ENCODE measurements at regions not wholly inside any gene's neighbourhood (a gene's known extent, or its start where the extent isn't known, plus 50 kb on each side); places are given as distances from the start of the nearest gene placed in this dataset.
"Not testable (repeated sequence)": the region's sequence is repeated elsewhere in the genome, so short reads cannot be mapped to it uniquely, and the experiment has no call there.

- peak; percentile 38 for DNase-seq
Observed at GRCh38 chr3:157618075-157618760, 115.0 kb upstream of the VEPH1 start.

GRCh38 chr3:157614896-157615295 lies 111.7 kb upstream of the VEPH1 start:
- DNase-seq, result no peak

- no peak for DNase-seq
Observed at GRCh38 chr3:157611536-157612076, 108.4 kb upstream of the VEPH1 start.

- DNase-seq, result no peak
Observed at GRCh38 chr3:157610876-157611535, 107.8 kb upstream of the VEPH1 start.

GRCh38 chr3:157607826-157608405 lies 104.7 kb upstream of the VEPH1 start:
- DNase-seq, result peak; percentile 45

GRCh38 chr3:157606852-157607197 lies 103.6 kb upstream of the VEPH1 start:
- DNase-seq, result no peak

- peak; percentile 10 for DNase-seq
Observed at GRCh38 chr3:157606011-157606851, 103.0 kb upstream of the VEPH1 start.

- no peak for DNase-seq
Observed at GRCh38 chr3:157605356-157605755, 102.1 kb upstream of the VEPH1 start.

GRCh38 chr3:157602424-157602823 lies 99.2 kb upstream of the VEPH1 start:
- no peak for DNase-seq

GRCh38 chr3:157595259-157595658 lies 92.0 kb upstream of the VEPH1 start:
- DNase-seq, result no peak

- no peak for DNase-seq
Observed at GRCh38 chr3:157594413-157594812, 91.2 kb upstream of the VEPH1 start.

- DNase-seq, result no peak
Observed at GRCh38 chr3:157592769-157593168, 89.6 kb upstream of the VEPH1 start.

GRCh38 chr3:157590273-157590672 lies 87.1 kb upstream of the VEPH1 start:
- DNase-seq, result peak; percentile 44

GRCh38 chr3:157589211-157589610 lies 86.0 kb upstream of the VEPH1 start:
- DNase-seq, result no peak

- DNase-seq, result no peak
Observed at GRCh38 chr3:157588386-157589060, 85.3 kb upstream of the VEPH1 start.

GRCh38 chr3:157586293-157586692 lies 83.1 kb upstream of the VEPH1 start:
- DNase-seq, result no peak

- DNase-seq, result no peak
Observed at GRCh38 chr3:157585386-157585785, 82.2 kb upstream of the VEPH1 start.

- no peak for DNase-seq
Observed at GRCh38 chr3:157582637-157582973, 79.4 kb upstream of the VEPH1 start.

- not testable (repeated sequence) for DNase-seq
Observed at GRCh38 chr3:157581956-157582636, 78.9 kb upstream of the VEPH1 start.

GRCh38 chr3:157581371-157581770 lies 78.2 kb upstream of the VEPH1 start:
- DNase-seq, result no peak

- DNase-seq, result no peak
Observed at GRCh38 chr3:157578181-157578580, 75.0 kb upstream of the VEPH1 start.

GRCh38 chr3:157574531-157574930 lies 71.3 kb upstream of the VEPH1 start:
- no peak for DNase-seq

Data from NCI-H2227 treated with DMSO at 0.1 percent for 48 hours (cell line).